ENCODE measurements at regions not wholly inside any gene's neighbourhood (a gene's known extent, or its start where the extent isn't known, plus 50 kb on each side); places are given as distances from the start of the nearest gene placed in this dataset.

DNA sequence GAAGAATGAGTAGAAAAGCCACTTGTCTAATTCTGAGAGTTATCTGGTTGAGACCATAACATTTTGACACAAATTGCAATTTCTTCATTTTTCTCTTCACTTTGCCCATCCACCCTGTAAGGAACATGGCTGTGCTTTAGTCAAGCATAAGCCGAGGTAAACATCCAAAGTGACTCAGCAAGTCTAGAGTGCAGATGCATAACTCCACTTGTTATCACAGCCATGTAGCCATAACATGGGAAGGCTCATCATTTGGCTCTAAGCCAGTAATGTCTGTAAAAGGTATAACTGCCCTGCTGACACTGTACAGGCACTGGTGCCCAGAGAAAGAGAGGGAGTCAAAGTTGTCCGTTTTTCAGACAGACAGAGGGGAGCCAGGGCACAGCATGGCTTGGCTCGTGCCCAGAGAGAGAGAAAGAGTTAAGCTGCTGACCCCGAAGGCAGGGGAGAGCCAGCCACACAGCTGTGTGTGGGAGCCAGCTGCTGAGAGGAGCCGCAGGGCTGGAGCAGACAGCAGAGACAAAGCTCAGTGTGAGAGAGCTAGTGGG is 76.9 kb upstream of the EXOC1L start:
- Histone ChIP-seq H3K79me2 (ENCODE audit: insufficient read depth) (no peaks in the 10 kb centered on the region), H3F3A (replicated peaks; ENCODE audit: insufficient read depth) (no peaks in the 10 kb centered on the region), H3K9me2 (no peaks in the 10 kb centered on the region), H3K9ac (no peak overlapping the region), H3K9me3 (no peaks in the 10 kb centered on the region), H3K4me2 (no peak overlapping the region), H2AFZ (ENCODE audit: low read depth) (no peak overlapping the region), H4K20me1 (ENCODE audit: insufficient read depth) (no peaks in the 10 kb centered on the region), H3K27me3 (ENCODE audit: insufficient read depth) (no peaks in the 10 kb centered on the region; the same call in none of the 2 replicates), H3K4me1 (ENCODE audit: control insufficient read depth in 1 of 2, insufficient read depth in 2 of 2, low read depth in 1 of 2, low read length in 1 of 2) (peaks cover 0 to 11% of the 10 kb centered on the region in 2 experiments; a peak in 2 of 4 replicates), H3K4me3 (ENCODE audit: low read depth in 2 of 2, low read length in 1 of 2) (no peak overlapping the region), H3K27ac (ENCODE audit: low read depth in 2 of 2, low read length in 1 of 2) (peak overlapping the region in 1 of 2 experiments; percentile 66; a peak in 2 of 4 replicates), H3K36me3 (replicated peaks in 1 of 2; ENCODE audit: control insufficient read depth in 1 of 2, insufficient read depth in 2 of 2, low read length in 1 of 2) (no peaks in the 10 kb centered on the region)
- WGBS (ENCODE audit: low lambda C conversion rate), result 18% methylated on average over 5 of the region's 5 CpGs
- CTCF ChIA-PET, result interaction anchor here (1.0 to 1.8 kb wide), 4 partner anchors 22 to 396 kb away, joined by 3 to 6 read pairs (median 4); partner anchors contain the start of gene SRD5A3
- peak; percentile 53 for DNase-seq
- TF ChIP-seq MXI1 (IDR thresholded peaks at IDR 0.05; ENCODE audit: low read depth, low read length), result 0 out of 2 replicates have a peak, but pooled peaks have one; percentile 56
- TF ChIP-seq, protein P1, sequence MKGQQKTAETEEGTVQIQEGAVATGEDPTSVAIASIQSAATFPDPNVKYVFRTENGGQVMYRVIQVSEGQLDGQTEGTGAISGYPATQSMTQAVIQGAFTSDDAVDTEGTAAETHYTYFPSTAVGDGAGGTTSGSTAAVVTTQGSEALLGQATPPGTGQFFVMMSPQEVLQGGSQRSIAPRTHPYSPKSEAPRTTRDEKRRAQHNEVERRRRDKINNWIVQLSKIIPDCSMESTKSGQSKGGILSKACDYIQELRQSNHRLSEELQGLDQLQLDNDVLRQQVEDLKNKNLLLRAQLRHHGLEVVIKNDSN (IDR thresholded peaks at IDR 0.05; ENCODE audit: borderline replicate concordance, low read depth), result no peak
- no peak for TF ChIP-seq RFX5 (IDR thresholded peaks at IDR 0.05; ENCODE audit: low read length)
- TF ChIP-seq RAD21 (IDR thresholded peaks at IDR 0.05; ENCODE audit: low read length), result no peak
- TF ChIP-seq, protein P2, sequence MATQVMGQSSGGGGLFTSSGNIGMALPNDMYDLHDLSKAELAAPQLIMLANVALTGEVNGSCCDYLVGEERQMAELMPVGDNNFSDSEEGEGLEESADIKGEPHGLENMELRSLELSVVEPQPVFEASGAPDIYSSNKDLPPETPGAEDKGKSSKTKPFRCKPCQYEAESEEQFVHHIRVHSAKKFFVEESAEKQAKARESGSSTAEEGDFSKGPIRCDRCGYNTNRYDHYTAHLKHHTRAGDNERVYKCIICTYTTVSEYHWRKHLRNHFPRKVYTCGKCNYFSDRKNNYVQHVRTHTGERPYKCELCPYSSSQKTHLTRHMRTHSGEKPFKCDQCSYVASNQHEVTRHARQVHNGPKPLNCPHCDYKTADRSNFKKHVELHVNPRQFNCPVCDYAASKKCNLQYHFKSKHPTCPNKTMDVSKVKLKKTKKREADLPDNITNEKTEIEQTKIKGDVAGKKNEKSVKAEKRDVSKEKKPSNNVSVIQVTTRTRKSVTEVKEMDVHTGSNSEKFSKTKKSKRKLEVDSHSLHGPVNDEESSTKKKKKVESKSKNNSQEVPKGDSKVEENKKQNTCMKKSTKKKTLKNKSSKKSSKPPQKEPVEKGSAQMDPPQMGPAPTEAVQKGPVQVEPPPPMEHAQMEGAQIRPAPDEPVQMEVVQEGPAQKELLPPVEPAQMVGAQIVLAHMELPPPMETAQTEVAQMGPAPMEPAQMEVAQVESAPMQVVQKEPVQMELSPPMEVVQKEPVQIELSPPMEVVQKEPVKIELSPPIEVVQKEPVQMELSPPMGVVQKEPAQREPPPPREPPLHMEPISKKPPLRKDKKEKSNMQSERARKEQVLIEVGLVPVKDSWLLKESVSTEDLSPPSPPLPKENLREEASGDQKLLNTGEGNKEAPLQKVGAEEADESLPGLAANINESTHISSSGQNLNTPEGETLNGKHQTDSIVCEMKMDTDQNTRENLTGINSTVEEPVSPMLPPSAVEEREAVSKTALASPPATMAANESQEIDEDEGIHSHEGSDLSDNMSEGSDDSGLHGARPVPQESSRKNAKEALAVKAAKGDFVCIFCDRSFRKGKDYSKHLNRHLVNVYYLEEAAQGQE (IDR thresholded peaks at IDR 0.05; ENCODE audit: low read depth, low read length), result no peak
- no peak for TF ChIP-seq CHD2 (IDR thresholded peaks at IDR 0.05; ENCODE audit: low read length, partially characterized antibody)
- TF ChIP-seq, protein P3, sequence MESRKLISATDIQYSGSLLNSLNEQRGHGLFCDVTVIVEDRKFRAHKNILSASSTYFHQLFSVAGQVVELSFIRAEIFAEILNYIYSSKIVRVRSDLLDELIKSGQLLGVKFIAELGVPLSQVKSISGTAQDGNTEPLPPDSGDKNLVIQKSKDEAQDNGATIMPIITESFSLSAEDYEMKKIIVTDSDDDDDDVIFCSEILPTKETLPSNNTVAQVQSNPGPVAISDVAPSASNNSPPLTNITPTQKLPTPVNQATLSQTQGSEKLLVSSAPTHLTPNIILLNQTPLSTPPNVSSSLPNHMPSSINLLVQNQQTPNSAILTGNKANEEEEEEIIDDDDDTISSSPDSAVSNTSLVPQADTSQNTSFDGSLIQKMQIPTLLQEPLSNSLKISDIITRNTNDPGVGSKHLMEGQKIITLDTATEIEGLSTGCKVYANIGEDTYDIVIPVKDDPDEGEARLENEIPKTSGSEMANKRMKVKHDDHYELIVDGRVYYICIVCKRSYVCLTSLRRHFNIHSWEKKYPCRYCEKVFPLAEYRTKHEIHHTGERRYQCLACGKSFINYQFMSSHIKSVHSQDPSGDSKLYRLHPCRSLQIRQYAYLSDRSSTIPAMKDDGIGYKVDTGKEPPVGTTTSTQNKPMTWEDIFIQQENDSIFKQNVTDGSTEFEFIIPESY (IDR thresholded peaks at IDR 0.05; ENCODE audit: borderline replicate concordance, low read depth), result no peak
- TF ChIP-seq GATA2 (CRISPR knock-in tag; IDR thresholded peaks at IDR 0.05), result peak; percentile 58
- peak; percentile 65; the same call in 1 of the 2 replicates for TF ChIP-seq FOXJ3 (CRISPR knock-in tag; IDR thresholded peaks at IDR 0.05)
- TF ChIP-seq EP300 (IDR thresholded peaks at IDR 0.05; ENCODE audit: borderline replicate concordance in 1 of 2, low read depth in 1 of 2, low read length in 1 of 2), result peak in 1 of 2 experiments; percentile 20; a peak in 1 of 4 replicates
- peak; percentile 56; the same call in 1 of the 2 replicates for TF ChIP-seq RCOR1 (IDR thresholded peaks at IDR 0.05; ENCODE audit: low read length)
- POLR2A ChIA-PET, result no interaction called here

Measured in SK-N-SH (cell line).